Kidney epithelial cell (primary cell): ENCODE measurements at regions not wholly inside any gene's neighbourhood (a gene's known extent, or its start where the extent isn't known, plus 50 kb on each side); places are given as distances from the start of the nearest gene placed in this dataset.

ENCODE experiments used
- DNase-seq: peaks from one replicate; pipeline ENCODE4 v3.0.0-alpha.2; 2010; ENCODE audit warnings: low read depth
- H3K27me3 ChIP-seq: 2 replicates; pipeline ENCODE4 v1.6.0; 2011; ENCODE audit warnings: low read length; ENCODE audit not compliant: control insufficient read depth, insufficient read depth
- H3K36me3 ChIP-seq: 2 replicates; pipeline ENCODE4 v1.5.1; 2011; ENCODE audit warnings: low read length; ENCODE audit not compliant: control insufficient read depth, insufficient read depth
- H3K4me3 ChIP-seq: 2 replicates; pipeline ENCODE4 v1.5.1; 2011; ENCODE audit warnings: low read depth, mild to moderate bottlenecking, control low read depth, low read length
- TF ChIP-seq, protein P1 (sequence below): IDR thresholded peaks from 2 replicates; pipeline ENCODE4 v1.5.1; 2011; ENCODE audit warnings: mild to moderate bottlenecking, moderate library complexity, low read length, control low read depth, inconsistent platforms; ENCODE audit not compliant: insufficient read depth, poor library complexity, severe bottlenecking

DNA sequence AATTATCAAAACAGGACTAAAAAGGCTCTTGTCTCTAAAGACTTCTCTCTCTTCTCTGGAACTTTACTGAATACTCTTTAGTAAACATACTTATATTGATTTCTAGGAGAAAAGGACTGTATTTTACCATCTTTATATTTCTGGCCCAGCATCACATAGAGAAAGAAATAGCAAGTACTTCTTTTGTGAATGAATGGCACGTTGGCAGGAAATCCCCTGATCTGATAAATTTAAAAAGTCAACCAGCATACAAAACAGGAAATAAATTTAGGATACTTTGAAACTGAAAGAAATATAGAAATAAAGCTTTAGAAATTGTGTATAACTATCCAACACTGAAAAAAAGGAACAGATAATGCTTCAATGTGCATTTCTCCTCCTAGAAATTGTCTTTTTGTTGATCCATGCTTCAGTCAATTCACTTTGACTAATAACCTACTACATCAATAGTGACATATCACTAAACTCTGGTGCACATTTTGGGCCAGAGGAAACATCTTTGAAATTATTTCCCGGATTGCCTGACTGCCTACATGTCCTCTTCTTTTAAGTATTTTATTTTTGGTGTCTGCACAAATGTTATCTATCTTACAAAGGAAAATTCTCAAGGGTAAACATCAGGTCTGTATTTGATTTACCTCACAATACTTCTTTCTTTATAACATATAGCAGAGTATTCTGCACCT is 183.5 kb upstream of the FSTL5 start:
- no peak for DNase-seq
- Histone ChIP-seq H3K4me3 (no peak overlapping the region), H3K27me3 (no peaks in the 10 kb centered on the region), H3K36me3 (no peaks in the 10 kb centered on the region)
- TF ChIP-seq, protein P1, sequence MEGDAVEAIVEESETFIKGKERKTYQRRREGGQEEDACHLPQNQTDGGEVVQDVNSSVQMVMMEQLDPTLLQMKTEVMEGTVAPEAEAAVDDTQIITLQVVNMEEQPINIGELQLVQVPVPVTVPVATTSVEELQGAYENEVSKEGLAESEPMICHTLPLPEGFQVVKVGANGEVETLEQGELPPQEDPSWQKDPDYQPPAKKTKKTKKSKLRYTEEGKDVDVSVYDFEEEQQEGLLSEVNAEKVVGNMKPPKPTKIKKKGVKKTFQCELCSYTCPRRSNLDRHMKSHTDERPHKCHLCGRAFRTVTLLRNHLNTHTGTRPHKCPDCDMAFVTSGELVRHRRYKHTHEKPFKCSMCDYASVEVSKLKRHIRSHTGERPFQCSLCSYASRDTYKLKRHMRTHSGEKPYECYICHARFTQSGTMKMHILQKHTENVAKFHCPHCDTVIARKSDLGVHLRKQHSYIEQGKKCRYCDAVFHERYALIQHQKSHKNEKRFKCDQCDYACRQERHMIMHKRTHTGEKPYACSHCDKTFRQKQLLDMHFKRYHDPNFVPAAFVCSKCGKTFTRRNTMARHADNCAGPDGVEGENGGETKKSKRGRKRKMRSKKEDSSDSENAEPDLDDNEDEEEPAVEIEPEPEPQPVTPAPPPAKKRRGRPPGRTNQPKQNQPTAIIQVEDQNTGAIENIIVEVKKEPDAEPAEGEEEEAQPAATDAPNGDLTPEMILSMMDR = no peak

DNA sequence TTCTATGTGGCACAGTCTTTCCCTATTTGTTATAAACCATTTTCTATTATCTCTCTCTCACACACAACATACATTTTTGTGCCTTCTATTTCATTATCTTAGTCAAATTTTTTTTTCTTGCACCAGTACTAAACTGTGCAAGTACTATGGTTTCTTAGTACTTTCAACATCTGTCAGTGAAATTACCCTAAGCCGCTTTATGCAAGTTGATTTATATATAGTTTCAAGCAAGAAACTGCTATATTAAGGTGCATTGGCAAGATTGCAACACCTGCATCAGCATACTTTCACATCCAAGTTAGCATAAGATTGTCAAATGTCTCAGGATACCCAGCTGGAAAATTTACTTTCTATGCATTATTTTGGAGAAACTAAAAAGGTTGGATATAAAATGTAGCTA is 180.2 kb upstream of the FSTL5 start:
- TF ChIP-seq, protein P1 = no peak

DNA sequence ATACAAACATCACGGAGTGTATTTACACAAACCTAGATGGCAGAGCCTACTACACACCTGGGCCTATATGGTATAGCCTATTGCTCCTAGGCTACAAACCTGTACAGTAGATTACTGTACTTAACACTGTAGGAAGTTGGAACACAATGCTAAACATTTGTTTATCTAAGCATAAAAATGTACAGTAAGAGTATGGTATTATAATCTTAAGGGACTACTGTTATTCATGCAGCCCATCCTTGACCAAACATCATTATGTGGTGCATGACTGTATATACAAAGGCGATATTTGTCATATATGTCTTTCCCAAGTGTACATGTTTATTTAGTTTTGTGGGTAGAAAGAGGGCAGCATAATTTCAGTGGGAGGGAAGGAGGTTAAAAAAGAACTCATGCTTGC is 177.7 kb upstream of the FSTL5 start:
- Histone ChIP-seq H3K27me3 (no peaks in the 10 kb centered on the region), H3K36me3 (no peaks in the 10 kb centered on the region), H3K4me3 (no peak overlapping the region)
- DNase-seq = no peak
- TF ChIP-seq, protein P1 = no peak

More for the DNA sequence above, 180.2 kb upstream of the FSTL5 start:
- no peak for DNase-seq
- Histone ChIP-seq H3K27me3 (no peaks in the 10 kb centered on the region), H3K4me3 (no peak overlapping the region), H3K36me3 (no peaks in the 10 kb centered on the region)

DNA sequence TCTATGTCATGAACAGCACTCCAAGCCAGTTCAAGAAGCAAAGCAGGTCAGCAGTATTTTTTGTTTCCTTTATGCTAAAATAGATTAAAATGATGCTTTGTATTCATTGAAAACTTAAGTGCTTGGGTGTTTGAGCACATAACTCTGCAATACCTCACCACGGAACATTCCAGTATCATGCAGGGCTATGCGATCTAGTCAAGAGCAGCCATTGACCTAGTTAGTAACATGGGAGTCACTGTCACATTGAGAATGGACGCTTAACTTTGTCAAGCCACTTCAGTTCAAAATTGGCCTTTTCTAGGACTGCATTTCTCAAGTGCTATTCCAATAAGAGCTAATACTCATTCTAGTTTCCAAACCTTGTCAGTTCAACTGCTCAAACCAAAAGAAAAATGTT is 160.1 kb upstream of the FSTL5 start:
- DNase-seq = no peak
- no peak overlapping the region for H3K4me3 ChIP-seq
- TF ChIP-seq, protein P1 = no peak

DNA sequence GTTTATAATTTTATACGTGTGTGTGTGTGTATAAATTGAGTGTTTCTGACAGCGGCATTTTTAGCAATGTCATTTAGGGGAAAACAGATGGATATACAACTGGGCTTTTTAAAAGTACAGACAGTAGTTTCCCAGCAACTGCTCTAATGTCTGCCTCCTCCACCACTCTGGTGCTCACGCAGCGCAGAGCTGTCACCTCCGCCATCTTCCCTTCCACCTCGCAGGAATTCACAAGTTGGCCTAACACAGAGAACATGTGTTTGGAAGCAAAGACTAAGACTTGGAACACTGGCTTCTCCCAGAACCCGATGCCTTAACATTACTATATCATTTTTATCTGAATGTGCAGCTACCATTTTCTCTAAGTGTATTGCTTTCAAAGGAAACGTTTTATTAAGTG is 158.3 kb upstream of the FSTL5 start:
- Histone ChIP-seq H3K4me3 (no peak overlapping the region), H3K36me3 (no peaks in the 10 kb centered on the region), H3K27me3 (no peaks in the 10 kb centered on the region)
- DNase-seq = no peak
- TF ChIP-seq, protein P1 = no peak

More for the DNA sequence above, 160.1 kb upstream of the FSTL5 start:
- Histone ChIP-seq H3K36me3 (no peaks in the 10 kb centered on the region), H3K27me3 (no peaks in the 10 kb centered on the region)

DNA sequence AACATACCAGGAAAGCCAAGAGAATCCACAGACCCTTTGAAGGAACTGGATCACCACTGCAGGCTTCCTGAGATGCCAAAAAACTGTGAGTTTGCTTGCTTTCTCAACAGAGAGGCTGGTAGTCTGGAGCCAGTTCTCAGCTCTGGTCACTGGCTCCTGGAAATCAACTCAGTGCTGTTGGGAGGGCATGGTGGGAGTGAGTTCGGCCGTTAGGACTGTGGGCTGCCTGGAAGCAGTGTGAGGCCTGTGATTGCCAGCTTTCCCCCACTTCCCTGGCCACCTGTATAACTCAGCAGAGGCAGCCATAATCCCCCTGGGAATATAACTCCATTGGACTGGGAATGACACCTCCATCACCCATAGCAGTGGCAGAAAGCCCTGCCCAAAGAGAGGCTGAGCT is 122.0 kb upstream of the FSTL5 start:
- Histone ChIP-seq H3K36me3 (no peaks in the 10 kb centered on the region), H3K4me3 (no peak overlapping the region), H3K27me3 (no peaks in the 10 kb centered on the region)
- DNase-seq = no peak
- TF ChIP-seq, protein P1 = no peak
